Thymus (tissue), 11 donors: ENCODE measurements at regions not wholly inside any gene's neighbourhood (a gene's known extent, or its start where the extent isn't known, plus 50 kb on each side); places are given as distances from the start of the nearest gene placed in this dataset.
"Not testable (repeated sequence)": the region's sequence is repeated elsewhere in the genome, so short reads cannot be mapped to it uniquely, and the experiment has no call there.

Source experiments
- DNase-seq, 9 donors: peaks; one replicate each; pipeline ENCODE4 v3.0.0-alpha.2; 2013; ENCODE audit warnings: low spot score in 9 of 9, low read depth in 6 of 9, missing footprints in 1 of 9
- H3K27ac ChIP-seq, 2 donors: one replicate each; pipeline ENCODE4 v1.5.1; 2013; ENCODE audit warnings: control low read depth in 1 of 2, low read depth in 1 of 2, low read length in 1 of 2, mild to moderate bottlenecking in 1 of 2, moderate library complexity in 1 of 2
- H3K27me3 ChIP-seq, 2 donors: one replicate each; pipeline ENCODE4 v1.5.1; 2013; ENCODE audit warnings: low read length in 1 of 2; ENCODE audit not compliant: control insufficient read depth in 2 of 2, insufficient read depth in 1 of 2
- H3K36me3 ChIP-seq, 2 donors: one replicate each; pipeline ENCODE4 v1.5.1; 2013; ENCODE audit warnings: low read length in 1 of 2, mild to moderate bottlenecking in 1 of 2, moderate library complexity in 1 of 2; ENCODE audit not compliant: control insufficient read depth in 2 of 2, insufficient read depth in 2 of 2
- H3K4me1 ChIP-seq, 2 donors: one replicate each; pipeline ENCODE4 v1.5.1; 2013; ENCODE audit warnings: low read length in 2 of 2; ENCODE audit not compliant: control insufficient read depth in 2 of 2, insufficient read depth in 2 of 2
- H3K4me3 ChIP-seq, 2 donors: one replicate each; pipeline ENCODE4 v1.5.1; 2013; ENCODE audit warnings: low read length in 2 of 2, control low read depth in 1 of 2, mild to moderate bottlenecking in 1 of 2
- H3K9me3 ChIP-seq, 2 donors: one replicate each; pipeline ENCODE4 v1.5.1; 2013; ENCODE audit warnings: low read length in 1 of 2, mild to moderate bottlenecking in 1 of 2; ENCODE audit not compliant: control insufficient read depth in 2 of 2, insufficient read depth in 1 of 2
- WGBS: extraction: QIAGEN DNeasy Blood & Tissue Kit; methylation state at CpG from one replicate; pipeline ENCODE4 v1.1.7; 2013; 5-methylcytosine and 5-hydroxymethylcytosine counted together
- donor health status: healthy.

- Histone ChIP-seq H3K9me3 (peaks cover 0 to 2% of the 10 kb centered on the region in 2 donors), H3K36me3 (no peaks in the 10 kb centered on the region), H3K4me1 (no peaks in the 10 kb centered on the region), H3K27me3 (no peaks in the 10 kb centered on the region), H3K27ac (no peak overlapping the region), H3K4me3 (no peak overlapping the region)
- DNase-seq = no peak
- WGBS = 88% methylated on average over 5 of the region's 5 CpGs
These were observed 188.8 kb upstream of the GPC6 start for GRCh38 chr13:93037780-93038179.

- H3K27ac ChIP-seq = no peak overlapping the region
- H3K4me1 ChIP-seq = no peaks in the 10 kb centered on the region
- H3K9me3 ChIP-seq = peaks cover 0 to 2% of the 10 kb centered on the region in 2 donors
- H3K4me3 ChIP-seq = no peak overlapping the region
- no peak for DNase-seq
- 89% methylated on average over 3 of the region's 3 CpGs for WGBS
- no peaks in the 10 kb centered on the region for H3K36me3 ChIP-seq
- no peaks in the 10 kb centered on the region for H3K27me3 ChIP-seq
These were observed 188.4 kb upstream of the GPC6 start for GRCh38 chr13:93038187-93038586.

DNA sequence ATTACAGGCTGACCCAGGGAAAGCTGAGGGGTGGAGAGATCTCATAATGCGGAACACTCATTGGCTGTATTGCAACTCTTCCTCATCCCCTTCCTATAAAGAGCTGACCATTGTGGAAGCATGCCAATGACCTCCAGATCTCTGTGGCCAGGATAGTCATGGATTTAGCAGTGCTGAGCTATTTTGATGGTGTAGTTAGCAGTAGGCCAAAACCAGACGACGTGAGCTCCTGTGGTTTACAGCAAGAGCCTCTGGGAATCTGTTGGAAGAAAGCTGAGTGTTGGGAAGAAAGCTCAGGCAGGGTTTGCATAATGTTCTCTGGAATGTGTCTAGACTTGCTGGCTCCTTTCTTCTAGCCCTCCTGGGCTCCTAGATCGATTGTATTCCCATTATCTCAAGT lies 187.5 kb upstream of the GPC6 start:
- H3K4me3 ChIP-seq = no peak overlapping the region
- 91% methylated on average over 4 of the region's 4 CpGs for WGBS
- no peak overlapping the region for H3K27ac ChIP-seq
- H3K36me3 ChIP-seq = no peaks in the 10 kb centered on the region
- no peak for DNase-seq
- H3K27me3 ChIP-seq = no peaks in the 10 kb centered on the region
- peaks cover 0 to 2% of the 10 kb centered on the region in 2 donors for H3K9me3 ChIP-seq
- H3K4me1 ChIP-seq = no peaks in the 10 kb centered on the region

DNA sequence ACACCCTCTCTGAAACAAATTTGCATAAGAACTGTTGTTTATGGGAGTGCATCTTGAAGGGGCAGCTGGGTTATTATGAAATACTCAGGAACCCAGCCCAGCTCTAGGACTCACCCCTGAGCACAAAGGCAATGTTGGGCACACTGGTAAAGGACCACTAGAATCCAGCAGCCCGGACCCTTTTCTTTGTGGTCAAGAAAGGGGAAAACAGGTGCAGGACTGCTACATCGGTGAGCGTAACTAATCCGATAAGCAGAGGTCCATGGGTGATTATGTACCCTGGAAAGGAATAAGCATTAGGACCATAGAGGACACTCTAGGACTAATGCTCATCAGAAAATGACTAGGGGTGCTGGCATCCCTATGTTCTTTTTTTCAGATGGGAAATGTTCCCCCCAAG lies 185.0 kb upstream of the GPC6 start:
- WGBS = 95% methylated on average over 4 of the region's 4 CpGs
- not testable (repeated sequence) for DNase-seq, H3K4me1 ChIP-seq

GRCh38 chr13:93045836-93046235 lies 180.8 kb upstream of the GPC6 start:
- no peaks in the 10 kb centered on the region for H3K36me3 ChIP-seq
- no peaks in the 10 kb centered on the region for H3K27me3 ChIP-seq
- peaks cover 0 to 4% of the 10 kb centered on the region in 2 donors for H3K9me3 ChIP-seq
- H3K4me3 ChIP-seq = no peak overlapping the region
- no peak for DNase-seq
- H3K27ac ChIP-seq = no peak overlapping the region
- no peaks in the 10 kb centered on the region for H3K4me1 ChIP-seq
- 95% methylated on average over 1 of the region's 1 CpG for WGBS

More for the DNA sequence above, 185.0 kb upstream of the GPC6 start:
- not testable (repeated sequence) for H3K27me3 ChIP-seq, H3K9me3 ChIP-seq, H3K36me3 ChIP-seq, H3K4me3 ChIP-seq, H3K27ac ChIP-seq

- no peaks in the 10 kb centered on the region for H3K27me3 ChIP-seq
- no peaks in the 10 kb centered on the region for H3K36me3 ChIP-seq
- no peak overlapping the region for H3K27ac ChIP-seq
- WGBS = 82% methylated on average over 2 of the region's 2 CpGs
- DNase-seq = no peak
- no peaks in the 10 kb centered on the region for H3K4me1 ChIP-seq
- H3K9me3 ChIP-seq = no peaks in the 10 kb centered on the region
- no peak overlapping the region for H3K4me3 ChIP-seq
These were observed 171.4 kb upstream of the GPC6 start for GRCh38 chr13:93055233-93055632.

DNA sequence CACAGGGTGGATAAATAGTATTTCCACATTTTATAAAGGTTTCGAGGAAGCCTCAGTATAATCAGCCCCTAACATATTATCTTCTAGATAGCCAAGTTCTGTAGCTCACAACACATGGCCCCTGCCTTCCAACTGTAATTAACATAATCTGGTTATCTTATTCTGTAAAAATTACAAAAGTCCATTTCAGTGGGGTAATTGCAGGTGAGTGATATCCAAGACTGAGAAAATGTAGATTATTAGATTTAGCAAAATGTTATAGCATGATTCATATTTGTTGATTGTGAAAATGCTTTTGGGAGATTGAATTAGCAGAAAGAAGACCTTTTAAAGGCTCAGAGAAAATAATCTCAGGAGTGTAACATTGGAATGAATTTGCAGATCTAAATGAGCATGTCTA lies 168.3 kb upstream of the GPC6 start:
- DNase-seq = no peak
- H3K27ac ChIP-seq = no peak overlapping the region
- no peaks in the 10 kb centered on the region for H3K9me3 ChIP-seq
- no peak overlapping the region for H3K4me3 ChIP-seq
- H3K36me3 ChIP-seq = no peaks in the 10 kb centered on the region
- 86% methylated on average over 1 of the region's 1 CpG for WGBS
- no peaks in the 10 kb centered on the region for H3K4me1 ChIP-seq
- no peaks in the 10 kb centered on the region for H3K27me3 ChIP-seq

GRCh38 chr13:93060144-93060543 lies 166.5 kb upstream of the GPC6 start:
- Histone ChIP-seq H3K27me3 (no peaks in the 10 kb centered on the region), H3K27ac (no peak overlapping the region), H3K4me1 (no peaks in the 10 kb centered on the region), H3K4me3 (no peak overlapping the region), H3K36me3 (no peaks in the 10 kb centered on the region), H3K9me3 (no peaks in the 10 kb centered on the region)
- DNase-seq = no peak
- WGBS = 95% methylated on average over 5 of the region's 5 CpGs

DNA sequence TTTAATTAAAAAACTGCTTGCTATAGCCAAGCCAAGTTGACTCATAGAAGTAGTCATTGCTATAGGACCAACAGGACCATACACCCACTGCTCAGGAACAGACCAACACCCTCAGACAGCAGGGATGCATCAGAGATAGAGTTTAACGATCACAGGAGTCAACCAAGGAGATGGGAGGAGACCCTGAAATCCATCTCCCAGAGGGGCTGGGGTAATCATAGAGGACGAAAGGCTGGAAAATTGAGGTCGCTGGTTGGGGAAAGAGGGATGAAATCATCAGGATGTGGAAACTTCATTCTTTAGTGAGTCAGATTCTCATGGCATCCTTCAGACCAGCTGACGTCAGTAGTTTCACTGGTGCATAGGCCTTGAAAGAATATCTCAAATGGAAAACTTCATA lies 160.4 kb upstream of the GPC6 start:
- no peaks in the 10 kb centered on the region for H3K36me3 ChIP-seq
- H3K4me3 ChIP-seq = no peak overlapping the region
- H3K27ac ChIP-seq = no peak overlapping the region
- H3K27me3 ChIP-seq = no peaks in the 10 kb centered on the region
- 94% methylated on average over 4 of the region's 4 CpGs for WGBS
- H3K4me1 ChIP-seq = no peaks in the 10 kb centered on the region
- no peak for DNase-seq
- H3K9me3 ChIP-seq = peaks cover 0 to 5% of the 10 kb centered on the region in 2 donors

DNA sequence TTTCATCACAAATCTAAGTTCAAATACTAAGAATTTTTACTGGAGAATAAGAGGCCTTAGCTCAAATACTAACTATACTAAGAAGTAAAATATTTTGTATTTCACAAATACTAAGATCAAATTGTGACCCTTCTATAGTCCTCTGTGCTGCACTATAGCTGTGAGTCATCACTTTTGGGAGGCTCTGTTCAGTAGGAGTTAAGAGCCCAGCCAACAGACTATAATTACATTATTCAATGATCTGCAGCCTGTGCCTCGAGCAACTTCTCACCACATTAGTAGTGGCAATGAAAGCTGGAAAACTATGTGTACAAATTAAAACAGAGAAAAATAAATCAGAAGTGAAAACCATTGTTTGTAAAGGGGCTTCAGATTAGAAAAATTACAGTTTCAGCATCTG lies 147.3 kb upstream of the GPC6 start:
- Histone ChIP-seq H3K4me3 (no peak overlapping the region), H3K36me3 (no peaks in the 10 kb centered on the region), H3K27me3 (no peaks in the 10 kb centered on the region), H3K27ac (no peak overlapping the region), H3K9me3 (no peaks in the 10 kb centered on the region), H3K4me1 (no peaks in the 10 kb centered on the region)
- 84% methylated on average over 1 of the region's 1 CpG for WGBS
- DNase-seq = no peak
